Right lobe of liver (tissue), 4 donors: ENCODE measurements at regions not wholly inside any gene's neighbourhood (a gene's known extent, or its start where the extent isn't known, plus 50 kb on each side); places are given as distances from the start of the nearest gene placed in this dataset.

Experiments
- POLR2A ChIP-seq: fragments of 450-650 bp; IDR thresholded peaks from one replicate; pipeline ENCODE4 v1.6.1; 2017; ENCODE audit warnings: antibody characterized with exemption, mild to moderate bottlenecking
- TF ChIP-seq, protein P1 (sequence below), 4 donors: fragments of 200-600 bp in 3 of 4; fragments of 450-650 bp in 1 of 4; IDR thresholded peaks; one replicate each; pipeline versions ENCODE4 v1.5.1 to v1.8.0; 2016 to 2022; ENCODE audit warnings: antibody characterized with exemption in 4 of 4, mild to moderate bottlenecking in 2 of 4
- donor health status: DM: no; HTN: no; CAD: no.
- donor health status: DM: no; HTN: no; CAD: no.
- donor health status: DM: no; HTN: yes; CAD: no.

- TF ChIP-seq, protein P1, sequence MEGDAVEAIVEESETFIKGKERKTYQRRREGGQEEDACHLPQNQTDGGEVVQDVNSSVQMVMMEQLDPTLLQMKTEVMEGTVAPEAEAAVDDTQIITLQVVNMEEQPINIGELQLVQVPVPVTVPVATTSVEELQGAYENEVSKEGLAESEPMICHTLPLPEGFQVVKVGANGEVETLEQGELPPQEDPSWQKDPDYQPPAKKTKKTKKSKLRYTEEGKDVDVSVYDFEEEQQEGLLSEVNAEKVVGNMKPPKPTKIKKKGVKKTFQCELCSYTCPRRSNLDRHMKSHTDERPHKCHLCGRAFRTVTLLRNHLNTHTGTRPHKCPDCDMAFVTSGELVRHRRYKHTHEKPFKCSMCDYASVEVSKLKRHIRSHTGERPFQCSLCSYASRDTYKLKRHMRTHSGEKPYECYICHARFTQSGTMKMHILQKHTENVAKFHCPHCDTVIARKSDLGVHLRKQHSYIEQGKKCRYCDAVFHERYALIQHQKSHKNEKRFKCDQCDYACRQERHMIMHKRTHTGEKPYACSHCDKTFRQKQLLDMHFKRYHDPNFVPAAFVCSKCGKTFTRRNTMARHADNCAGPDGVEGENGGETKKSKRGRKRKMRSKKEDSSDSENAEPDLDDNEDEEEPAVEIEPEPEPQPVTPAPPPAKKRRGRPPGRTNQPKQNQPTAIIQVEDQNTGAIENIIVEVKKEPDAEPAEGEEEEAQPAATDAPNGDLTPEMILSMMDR (IDR thresholded peaks at IDR 0.05): no peak
- no peak for TF ChIP-seq POLR2A
Observed at GRCh38 chr9:87829756-87830155, 52.9 kb upstream of the SPATA31E1 start.
